ENCODE measurements at regions not wholly inside any gene's neighbourhood (a gene's known extent, or its start where the extent isn't known, plus 50 kb on each side); places are given as distances from the start of the nearest gene placed in this dataset.

DNA sequence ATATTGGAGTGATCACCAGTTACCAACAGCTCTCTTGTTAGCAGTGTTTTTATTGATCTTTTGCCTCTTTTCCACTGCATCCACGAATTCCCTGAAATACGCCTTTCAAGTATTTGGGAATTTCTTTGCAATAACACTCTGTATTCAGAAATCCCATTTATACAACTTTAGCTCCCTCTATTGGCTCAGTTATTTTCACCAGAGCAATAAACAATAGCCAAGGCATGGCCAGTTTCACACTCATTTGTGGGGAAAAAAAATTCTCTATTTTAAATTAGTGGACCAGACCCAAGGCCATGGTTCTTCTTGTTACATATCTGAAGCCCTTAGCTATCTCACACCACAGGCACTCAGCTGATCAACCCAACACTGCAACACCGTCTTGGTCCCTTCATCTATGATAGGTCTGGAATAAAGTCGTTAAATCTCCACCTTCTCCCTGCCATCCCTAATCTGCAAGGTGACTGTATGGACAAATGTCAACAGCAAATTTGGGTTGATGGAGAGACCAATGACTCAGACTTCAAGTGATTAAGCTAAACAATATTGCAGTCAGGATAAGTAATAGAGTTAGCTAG, 92.4 kb upstream of the TMEM260 start:
- WGBS (ENCODE audit: insufficient coverage) = no CpG with 5 or more reads among the region's 4 CpGs
- intact Hi-C loops (cut with micrococcal nuclease) = no loop called here
- Mint-ChIP-seq H3K4me1 (peaks cover 4% of the 10 kb centered on the region), H3K27ac (no peak overlapping the region), H3K9me3 (peaks cover 0 to 4% (median 0%) of the 10 kb centered on the region in 7 donors), H3K27me3 (ENCODE audit: low read depth in 3 of 3) (peaks cover 0 to 1% (median 0%) of the 10 kb centered on the region in 3 donors), H3K4me3 (no peak overlapping the region), H3K36me3 (no peaks in the 10 kb centered on the region)
- Histone ChIP-seq H2AFZ (ENCODE audit: insufficient read depth, low read depth, low read length, poor library complexity, severe bottlenecking) (no peak overlapping the region), H3K36me3 (replicated peaks in 1 of 2; ENCODE audit: control insufficient read depth in 1 of 2, insufficient read depth in 2 of 2, low read length in 2 of 2) (no peaks in the 10 kb centered on the region), H3K27me3 (ENCODE audit: control insufficient read depth in 2 of 2, insufficient read depth in 2 of 2, low read length in 2 of 2) (no peaks in the 10 kb centered on the region), H3K4me3 (replicated peaks in 1 of 3; ENCODE audit: low read depth in 2 of 3, low read length in 3 of 3) (no peak overlapping the region), H3K4me1 (ENCODE audit: control insufficient read depth in 1 of 2, insufficient read depth in 2 of 2, low read length in 2 of 2) (peaks cover 0 to 3% of the 10 kb centered on the region in 2 donors), H3K27ac (ENCODE audit: low read depth in 1 of 2, low read length in 2 of 2) (no peak overlapping the region), H3K4me2 (replicated peaks; ENCODE audit: extremely low read depth, low read length, poor library complexity, severe bottlenecking) (no peak overlapping the region), H3K9me3 (replicated peaks in 1 of 2; ENCODE audit: control insufficient read depth in 1 of 2, insufficient read depth in 1 of 2, low read length in 2 of 2) (no peaks in the 10 kb centered on the region), H4K20me1 (ENCODE audit: insufficient read depth, low read length) (no peaks in the 10 kb centered on the region), H3K79me2 (ENCODE audit: insufficient read depth, low read length) (no peaks in the 10 kb centered on the region), H3K9ac (ENCODE audit: insufficient read depth, low read length, poor library complexity, severe bottlenecking) (no peak overlapping the region)
- no peak for DNase-seq
- no peak for TF ChIP-seq CTCF (IDR thresholded peaks at IDR 0.05)

DNA sequence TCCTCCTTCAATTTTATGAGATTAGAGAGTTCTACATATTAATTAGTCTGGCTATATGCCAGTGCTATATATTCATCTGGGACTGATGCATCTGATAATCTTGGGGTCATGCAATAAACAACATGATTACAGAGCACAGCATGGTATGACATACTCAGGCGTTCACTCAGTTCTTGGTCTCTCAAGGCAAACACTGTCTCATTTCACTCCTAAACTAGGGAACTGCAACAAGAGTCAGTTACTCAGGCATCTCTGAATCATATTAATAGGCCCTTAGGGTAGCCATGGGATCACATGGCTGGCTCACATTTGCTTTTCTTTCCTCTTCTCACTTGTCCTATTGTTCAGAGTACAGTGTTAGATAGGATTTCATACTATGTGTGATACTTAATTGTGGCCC, 91.8 kb upstream of the TMEM260 start:
- no peak for TF ChIP-seq CTCF (IDR thresholded peaks at IDR 0.05)
- intact Hi-C loops (cut with micrococcal nuclease) = no loop called here
- H3K9me3 ChIP-seq (replicated peaks in 1 of 2; ENCODE audit: control insufficient read depth in 1 of 2, insufficient read depth in 1 of 2, low read length in 2 of 2) = no peaks in the 10 kb centered on the region
- H3K9me3 Mint-ChIP-seq = peaks cover 0 to 4% (median 0%) of the 10 kb centered on the region in 7 donors
- peaks cover 0 to 3% of the 10 kb centered on the region in 2 donors for H3K4me1 ChIP-seq (ENCODE audit: control insufficient read depth in 1 of 2, insufficient read depth in 2 of 2, low read length in 2 of 2)
- H3K4me1 Mint-ChIP-seq = peaks cover 4% of the 10 kb centered on the region
- no peak overlapping the region for H3K4me3 Mint-ChIP-seq
- no peaks in the 10 kb centered on the region for H3K27me3 ChIP-seq (ENCODE audit: control insufficient read depth in 2 of 2, insufficient read depth in 2 of 2, low read length in 2 of 2)
- peaks cover 0 to 1% (median 0%) of the 10 kb centered on the region in 3 donors for H3K27me3 Mint-ChIP-seq (ENCODE audit: low read depth in 3 of 3)
- no peaks in the 10 kb centered on the region for H3K36me3 ChIP-seq (replicated peaks in 1 of 2; ENCODE audit: control insufficient read depth in 1 of 2, insufficient read depth in 2 of 2, low read length in 2 of 2)
- H3K4me3 ChIP-seq (replicated peaks in 1 of 3; ENCODE audit: low read depth in 2 of 3, low read length in 3 of 3) = no peak overlapping the region
- WGBS (ENCODE audit: insufficient coverage) = 78% methylated on average over 1 of the region's 1 CpG
- H3K79me2 ChIP-seq (ENCODE audit: insufficient read depth, low read length) = no peaks in the 10 kb centered on the region
- no peak overlapping the region for H3K27ac ChIP-seq (ENCODE audit: low read depth in 1 of 2, low read length in 2 of 2)
- no peaks in the 10 kb centered on the region for H4K20me1 ChIP-seq (ENCODE audit: insufficient read depth, low read length)
- no peak overlapping the region for H2AFZ ChIP-seq (ENCODE audit: insufficient read depth, low read depth, low read length, poor library complexity, severe bottlenecking)
- no peak overlapping the region for H3K27ac Mint-ChIP-seq
- H3K36me3 Mint-ChIP-seq = no peaks in the 10 kb centered on the region
- no peak overlapping the region for H3K4me2 ChIP-seq (replicated peaks; ENCODE audit: extremely low read depth, low read length, poor library complexity, severe bottlenecking)
- H3K9ac ChIP-seq (ENCODE audit: insufficient read depth, low read length, poor library complexity, severe bottlenecking) = no peak overlapping the region
- no peak for DNase-seq

Measured in CD14-positive monocyte (primary cell).